Kasumi-1 (cell line): ENCODE measurements at regions not wholly inside any gene's neighbourhood (a gene's known extent, or its start where the extent isn't known, plus 50 kb on each side); places are given as distances from the start of the nearest gene placed in this dataset.
"Not testable (repeated sequence)": the region's sequence is repeated elsewhere in the genome, so short reads cannot be mapped to it uniquely, and the experiment has no call there.

Experiments used
- DNase-seq, 2 experiments: peaks; one replicate each; lab custom pipeline; 2025; lab: John Stamatoyannopoulos, UW

DNA sequence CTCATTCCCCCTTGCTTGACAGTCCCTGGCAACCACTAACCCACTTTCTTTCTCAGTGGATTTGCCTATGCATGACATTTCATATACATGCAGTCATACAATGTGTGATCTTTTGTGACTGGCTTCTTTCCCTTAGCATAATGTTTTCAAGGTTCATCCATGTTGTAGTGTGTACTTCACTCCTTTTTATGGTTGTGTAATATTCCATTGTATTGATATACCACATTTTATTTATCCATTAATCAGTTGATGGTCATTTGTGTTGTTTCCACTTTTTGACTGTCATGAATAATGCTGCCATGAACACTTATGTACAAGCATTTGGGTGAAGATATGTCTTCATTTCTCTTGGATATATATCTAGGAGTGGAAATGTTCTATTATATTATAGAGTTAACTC lies 127.7 kb upstream of the GRIK3 start:
- DNase-seq: no peak

DNA sequence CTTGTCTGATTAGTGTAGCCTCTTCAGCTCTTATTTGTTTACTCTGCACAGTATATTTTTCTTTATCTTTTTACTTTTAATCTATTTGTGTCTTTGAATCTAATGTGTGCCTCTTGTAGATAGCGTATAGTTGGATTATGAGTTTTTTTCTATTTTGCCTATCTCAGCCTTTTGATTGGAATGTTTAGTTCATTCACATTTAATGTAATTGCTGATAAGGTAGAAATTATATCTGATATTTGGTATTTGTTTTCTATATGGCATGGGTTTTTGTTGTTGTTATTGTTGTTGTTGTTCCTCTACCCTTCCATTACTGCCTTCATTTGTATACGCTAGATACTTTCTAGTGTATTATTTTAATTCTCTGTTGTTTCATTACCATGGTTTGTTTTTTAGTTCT lies 131.7 kb upstream of the GRIK3 start:
- no peak for DNase-seq

DNA sequence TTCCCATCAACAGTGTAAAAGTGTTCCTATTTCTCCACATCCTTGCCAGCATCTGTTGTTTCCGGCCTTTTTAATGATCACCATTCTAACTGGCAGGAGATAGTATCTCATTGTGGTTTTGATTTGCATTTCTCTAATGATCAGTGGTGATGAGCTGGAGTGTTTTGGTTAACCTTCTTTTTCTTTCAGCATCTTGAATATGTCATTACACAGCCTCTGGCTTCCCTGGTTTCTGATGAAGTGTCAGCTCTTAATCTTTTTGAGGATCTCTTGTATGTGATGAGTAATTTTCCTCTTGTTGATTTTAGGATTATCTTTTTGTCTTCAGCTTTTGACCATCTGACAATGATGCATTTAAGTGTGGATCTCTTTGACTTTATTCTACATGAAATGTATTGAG lies 133.2 kb upstream of the GRIK3 start:
- no peak for DNase-seq

DNA sequence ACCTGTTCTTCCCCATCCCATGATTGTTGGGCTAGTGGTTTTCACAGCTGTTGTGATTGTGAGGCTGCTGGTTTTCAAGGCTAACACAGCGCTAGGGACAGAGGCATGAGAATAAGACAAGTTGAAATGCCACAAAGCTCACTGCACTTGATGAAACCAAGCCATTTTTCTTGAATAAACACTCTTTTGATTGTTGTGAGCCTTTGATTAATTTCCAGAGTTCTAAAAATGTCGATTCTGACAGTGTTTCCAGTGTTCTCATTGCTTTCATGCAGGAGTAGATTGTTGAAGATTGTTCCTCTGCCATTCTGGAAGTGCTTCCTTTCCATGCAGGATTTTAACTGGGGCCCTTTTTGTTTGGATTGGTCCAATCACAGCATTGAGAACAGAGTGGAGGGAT lies 134.9 kb upstream of the GRIK3 start:
- no peak for DNase-seq

DNA sequence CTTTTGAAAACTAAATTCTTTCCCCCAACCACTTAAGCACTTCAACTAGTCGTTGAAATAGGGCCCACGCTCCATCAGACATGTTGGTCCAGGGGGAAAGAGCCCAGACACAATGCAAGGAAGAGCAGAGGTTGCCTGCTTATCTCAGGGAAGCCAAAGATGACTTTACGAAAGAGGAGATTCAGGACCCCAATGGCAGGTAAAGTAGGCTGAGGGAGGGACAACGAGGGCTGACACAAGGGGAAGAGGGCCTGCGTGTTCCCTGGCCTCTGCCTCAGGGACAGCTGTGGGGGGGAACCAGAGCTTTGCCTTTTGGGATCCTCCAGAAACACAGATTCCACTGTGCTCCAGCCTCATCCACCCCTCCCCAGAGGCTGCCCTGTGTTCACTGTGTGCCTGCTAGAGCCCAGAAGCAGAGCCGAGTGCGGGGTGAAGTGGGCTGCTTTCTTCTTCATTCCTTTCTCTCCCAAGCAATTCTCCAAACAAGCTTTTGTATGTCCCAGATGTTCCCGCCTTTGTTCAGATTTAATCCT lies 135.5 kb upstream of the GRIK3 start:
- DNase-seq: no peak

DNA sequence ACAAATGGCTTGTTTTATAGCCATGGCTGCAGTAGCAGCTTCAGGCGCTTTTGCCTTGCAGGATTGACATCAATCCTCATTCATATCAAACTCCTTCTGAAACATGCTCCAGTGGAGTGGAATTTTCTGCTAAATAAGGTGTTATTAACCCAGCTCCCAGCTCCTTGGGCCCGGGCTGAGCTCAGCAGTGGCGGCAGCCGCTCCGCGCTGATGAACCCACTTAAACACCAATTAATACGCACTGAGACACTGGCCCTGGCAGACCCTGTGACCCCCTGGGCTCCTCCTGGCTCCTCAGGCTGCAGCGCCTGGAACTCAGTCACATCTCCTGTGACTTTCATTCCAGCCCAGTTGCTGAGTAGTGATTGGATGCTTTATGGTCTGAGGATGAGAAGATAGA lies 137.4 kb upstream of the GRIK3 start:
- DNase-seq: no peak

DNA sequence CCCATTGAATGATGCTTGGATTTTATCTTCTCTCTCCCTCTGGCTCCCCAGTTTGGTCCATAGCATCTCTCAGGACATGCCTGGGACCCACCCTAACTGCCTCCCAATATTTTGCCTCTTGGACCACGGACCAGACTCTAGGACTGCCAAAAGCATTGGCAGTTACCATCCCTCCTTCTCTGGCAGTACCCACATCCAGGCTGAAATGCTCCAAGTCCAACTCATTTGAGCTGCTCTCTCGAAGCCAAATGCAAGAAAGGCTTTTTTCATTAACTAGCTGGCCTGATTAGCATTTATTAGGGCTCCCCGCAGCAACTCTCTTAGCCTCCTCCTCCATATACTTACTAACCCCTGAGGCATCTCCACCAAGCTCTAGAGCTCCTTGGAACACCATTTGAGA lies 140.0 kb upstream of the GRIK3 start:
- no peak for DNase-seq

DNA sequence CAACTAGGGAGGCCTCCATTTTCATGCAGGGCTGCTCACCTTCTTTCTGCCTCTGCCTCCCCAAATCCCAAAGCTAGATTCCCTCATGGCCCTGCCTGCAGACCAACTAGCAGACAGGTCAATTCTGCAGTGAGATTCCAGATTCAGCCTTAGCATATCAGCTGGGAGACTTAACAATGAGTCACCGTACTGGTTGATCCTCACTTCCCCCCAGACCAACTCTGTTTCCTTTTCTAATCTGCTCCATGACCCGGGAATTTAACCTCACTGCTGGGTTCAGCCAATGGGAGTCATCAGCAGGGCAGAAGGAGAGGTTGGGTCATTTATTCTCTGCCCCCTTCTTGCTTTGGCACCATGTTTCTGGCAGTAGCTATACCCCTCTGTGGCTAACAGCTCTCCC lies 140.6 kb upstream of the GRIK3 start:
- DNase-seq: no peak

DNA sequence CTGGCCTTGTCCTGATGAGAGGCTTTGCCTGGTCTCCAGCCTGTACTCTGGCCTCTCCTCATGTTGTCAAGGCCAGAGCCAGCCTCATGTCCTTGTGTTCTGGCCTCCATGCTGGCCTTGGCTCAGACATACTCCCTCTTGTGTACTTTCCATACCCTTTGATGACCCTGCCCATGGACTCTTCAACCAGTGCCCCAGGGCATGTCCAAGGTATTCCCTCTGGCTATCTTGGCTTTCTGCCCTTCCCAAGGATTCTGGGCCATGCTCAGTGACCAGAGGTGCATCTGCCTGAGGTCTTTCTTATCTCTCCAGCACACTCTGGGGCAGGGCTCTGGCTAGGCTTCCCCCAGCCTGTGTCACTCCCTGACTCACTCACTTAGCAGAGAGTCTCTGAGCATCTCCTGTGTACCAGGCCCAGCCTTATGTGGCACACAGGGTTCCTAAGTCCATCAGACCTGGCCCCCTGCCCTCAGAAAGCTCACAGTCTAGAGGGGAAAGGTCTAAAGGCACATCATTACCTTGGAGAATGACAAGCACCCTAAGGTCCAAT lies 141.4 kb upstream of the GRIK3 start:
- no peak for DNase-seq

DNA sequence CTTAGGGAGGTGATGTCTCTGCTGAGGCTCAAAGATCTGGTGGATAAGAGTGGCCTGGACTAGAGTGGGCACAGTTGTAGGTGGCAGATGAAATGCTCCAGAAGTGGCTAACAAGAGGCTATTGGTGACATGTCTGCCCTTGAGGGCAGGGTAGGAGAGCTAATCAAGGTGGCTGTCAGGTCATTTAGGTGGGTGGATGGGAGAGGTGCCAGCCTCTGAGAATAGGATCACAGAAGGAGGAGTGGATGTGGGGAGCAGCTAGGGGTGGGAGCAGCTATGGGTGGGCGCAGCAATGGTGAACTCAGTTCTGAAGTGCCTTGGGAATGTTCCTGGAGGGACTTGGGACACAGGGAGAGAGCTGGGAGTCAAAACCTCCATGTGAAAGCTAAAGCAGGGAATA lies 142.0 kb upstream of the GRIK3 start:
- no peak for DNase-seq

DNA sequence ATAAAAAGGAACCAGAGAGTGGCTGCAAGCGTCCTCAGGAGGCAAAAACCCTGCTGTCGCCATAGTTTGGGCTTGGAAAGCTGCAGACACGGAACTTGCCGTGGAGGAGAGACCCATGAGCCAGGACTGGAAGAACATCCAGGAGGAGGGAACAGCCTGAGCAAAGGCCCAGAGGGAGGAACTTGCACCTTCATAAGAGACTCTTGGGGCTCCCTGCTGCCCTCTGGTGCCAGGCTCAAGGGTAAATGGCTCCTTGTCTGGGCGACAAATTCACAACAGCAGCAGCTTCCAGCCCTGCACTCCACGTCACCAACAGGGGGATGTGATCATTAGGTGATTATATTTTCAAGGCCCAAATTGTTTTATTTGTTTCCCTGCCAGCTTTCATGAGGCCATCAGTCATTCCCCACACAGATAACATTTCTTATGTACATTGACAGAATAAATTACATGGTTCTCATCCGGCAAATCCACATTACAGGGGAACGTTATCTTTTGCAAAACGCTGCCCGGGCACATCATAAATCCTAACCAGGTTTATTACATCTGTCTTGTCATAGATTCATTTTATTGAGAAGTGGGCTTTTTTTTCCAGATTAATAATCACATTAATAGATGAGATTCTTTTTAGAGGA lies 143.0 kb upstream of the GRIK3 start:
- DNase-seq: peak; percentile 6 to 9

DNA sequence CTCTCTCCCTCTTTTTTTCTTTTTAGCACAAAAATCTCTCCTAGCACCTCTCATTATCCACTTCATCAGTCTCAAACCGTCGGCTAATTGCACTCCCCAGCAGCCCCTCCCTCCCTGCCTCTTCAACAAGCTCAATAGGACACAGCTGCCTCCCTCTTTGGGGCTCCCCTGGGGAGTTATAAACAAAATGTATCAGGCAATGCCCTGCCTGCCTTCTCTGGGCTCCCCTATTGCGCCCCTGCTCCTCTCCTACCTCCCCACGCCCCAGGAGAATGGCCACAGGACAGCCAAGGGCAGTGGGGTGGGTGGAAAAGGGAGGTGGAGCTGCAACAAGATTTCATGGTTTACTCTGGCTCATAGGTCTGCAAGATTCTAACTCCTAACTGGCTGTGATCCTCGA lies 147.1 kb upstream of the GRIK3 start:
- DNase-seq: no peak

DNA sequence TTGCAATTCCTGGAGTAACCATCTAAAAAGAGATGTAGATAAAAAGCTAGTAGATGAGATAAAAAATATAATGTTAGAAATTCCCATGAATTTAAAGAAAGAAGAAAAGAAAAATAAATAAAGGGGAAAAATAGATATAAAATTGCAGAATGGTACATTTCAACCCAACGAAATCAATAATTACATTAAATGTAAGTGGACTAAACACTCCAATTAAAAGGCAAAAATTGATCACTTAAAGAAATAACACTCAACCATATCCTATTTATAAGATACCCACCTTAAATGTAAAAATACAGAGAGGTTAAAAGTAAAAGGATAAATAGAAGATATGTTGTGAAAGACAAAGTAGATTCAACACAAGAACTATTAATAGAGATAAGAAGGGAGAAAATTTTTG lies 150.5 kb upstream of the GRIK3 start:
- no peak for DNase-seq

DNA sequence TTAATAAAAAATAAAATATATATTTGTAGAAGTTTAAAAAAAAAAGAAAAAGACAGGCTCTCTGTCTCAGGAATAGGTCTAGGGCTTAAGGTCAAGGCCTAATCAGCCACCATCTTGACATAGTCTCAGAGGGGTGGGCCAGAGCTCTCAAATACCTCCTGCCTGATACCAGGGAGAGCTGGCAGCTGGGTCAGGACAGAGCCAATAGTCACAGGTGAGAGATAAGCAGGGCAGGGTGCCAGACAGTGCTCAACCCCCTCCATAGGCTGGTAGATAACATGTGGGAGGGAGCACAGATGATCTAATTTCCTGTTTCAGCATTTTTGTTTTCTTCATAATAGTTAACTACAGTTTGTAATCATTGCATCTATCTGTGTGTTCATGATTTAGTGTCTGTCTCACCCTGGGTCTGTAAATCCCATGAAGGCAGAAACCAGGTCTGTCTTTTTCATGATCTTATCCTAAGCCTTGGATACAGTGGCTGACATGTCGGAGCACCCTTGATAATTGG lies 152.0 kb upstream of the GRIK3 start:
- DNase-seq: no peak

DNA sequence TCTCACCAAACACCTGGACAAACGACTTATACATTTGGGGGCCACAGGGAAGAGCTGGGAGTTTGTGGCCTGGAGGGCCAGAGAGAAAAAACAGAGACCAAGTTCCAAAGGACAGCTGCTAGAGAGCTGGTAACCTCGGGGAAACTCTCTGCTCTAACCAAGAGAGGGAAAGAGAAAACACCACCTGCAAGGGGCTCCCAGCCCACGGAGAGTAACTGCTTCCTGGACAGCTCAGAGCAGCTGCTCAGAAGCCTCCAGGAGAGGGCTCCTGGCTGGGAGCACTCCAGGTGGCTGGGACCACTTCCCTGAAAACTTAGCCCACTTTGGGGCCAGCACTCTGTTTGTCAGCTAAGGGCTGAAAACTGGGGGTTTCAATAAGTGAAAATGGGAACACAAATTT lies 154.8 kb upstream of the GRIK3 start:
- no peak for DNase-seq

DNA sequence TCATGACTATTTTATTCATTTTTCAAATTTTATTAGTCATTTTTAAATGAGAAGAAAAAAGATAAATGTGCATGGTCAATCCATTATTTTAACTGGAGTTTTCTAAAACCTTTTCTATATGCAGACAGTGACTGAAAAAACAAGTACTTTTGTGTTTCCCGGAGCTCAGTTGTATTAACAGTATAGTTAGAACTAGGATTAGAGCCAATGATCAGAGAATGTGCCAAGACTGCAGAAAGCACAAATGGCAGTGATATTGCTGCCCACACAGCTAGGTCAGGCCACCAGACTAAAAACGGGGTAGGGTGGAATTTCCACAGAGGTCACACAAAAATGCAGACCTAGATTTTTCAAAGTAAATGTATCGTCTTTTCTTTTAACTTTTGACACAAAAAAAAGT lies 163.1 kb upstream of the GRIK3 start:
- no peak for DNase-seq

DNA sequence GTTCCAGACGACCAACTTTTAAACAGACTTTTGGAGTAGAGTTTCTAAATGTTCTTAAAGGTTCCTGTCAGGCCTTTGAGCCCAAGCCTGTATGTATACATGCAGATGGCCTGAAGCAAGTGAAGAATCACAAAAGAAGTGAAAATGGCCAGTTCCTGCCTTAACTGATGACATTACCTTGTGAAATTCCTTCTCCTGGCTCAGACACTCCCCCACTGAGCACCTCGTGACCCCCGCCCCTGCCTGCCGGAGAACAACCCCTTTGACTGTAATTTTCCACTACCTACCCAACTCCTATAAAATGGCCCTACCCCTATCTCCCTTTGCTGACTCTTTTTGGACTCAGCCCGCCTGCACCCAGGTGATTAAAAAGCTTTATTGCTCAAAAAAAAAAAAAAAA lies 180.0 kb upstream of the GRIK3 start:
- not testable (repeated sequence) for DNase-seq

DNA sequence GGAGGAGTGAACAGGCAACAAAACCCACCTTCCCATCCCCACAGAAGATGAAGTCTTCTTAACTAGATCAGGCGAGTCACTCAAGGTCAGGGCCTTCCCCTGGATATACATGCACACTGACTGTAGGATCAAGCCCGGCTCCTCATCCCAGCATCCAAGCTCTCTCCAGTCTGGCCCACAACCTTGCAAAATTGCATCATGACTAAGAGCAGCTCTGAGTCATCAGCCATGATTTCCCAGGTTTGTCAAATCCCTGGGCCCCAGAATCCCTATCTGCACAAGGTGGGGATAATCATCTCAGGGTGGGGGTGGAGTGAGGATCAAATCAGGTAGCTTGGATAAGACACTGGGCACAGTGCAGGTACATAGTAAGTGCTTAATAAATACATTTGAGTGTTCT lies 199.3 kb upstream of the GRIK3 start:
- DNase-seq: no peak

DNA sequence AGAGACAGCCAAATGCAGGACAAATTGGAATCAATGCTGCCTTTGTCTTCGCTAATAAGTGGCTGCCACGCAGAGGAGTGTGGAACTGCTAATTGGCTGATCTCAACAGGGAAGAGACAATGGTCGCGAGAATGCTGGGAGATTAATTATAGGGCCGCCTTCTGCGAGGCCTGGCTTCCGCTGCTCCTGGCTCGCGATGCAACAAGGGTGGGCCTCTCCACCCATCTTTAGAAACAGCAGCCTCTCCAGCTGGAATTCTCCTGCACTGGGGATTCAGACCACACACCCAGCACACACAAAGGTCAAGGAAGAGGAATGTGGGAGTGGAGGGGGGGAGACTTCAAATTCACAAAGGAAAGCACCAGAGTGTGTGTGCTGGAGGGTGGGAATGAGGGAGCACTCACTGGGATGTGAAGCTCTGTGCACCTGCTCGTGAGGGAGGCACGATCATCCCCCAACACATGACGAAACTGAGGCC lies 200.7 kb upstream of the GRIK3 start:
- DNase-seq: no peak

DNA sequence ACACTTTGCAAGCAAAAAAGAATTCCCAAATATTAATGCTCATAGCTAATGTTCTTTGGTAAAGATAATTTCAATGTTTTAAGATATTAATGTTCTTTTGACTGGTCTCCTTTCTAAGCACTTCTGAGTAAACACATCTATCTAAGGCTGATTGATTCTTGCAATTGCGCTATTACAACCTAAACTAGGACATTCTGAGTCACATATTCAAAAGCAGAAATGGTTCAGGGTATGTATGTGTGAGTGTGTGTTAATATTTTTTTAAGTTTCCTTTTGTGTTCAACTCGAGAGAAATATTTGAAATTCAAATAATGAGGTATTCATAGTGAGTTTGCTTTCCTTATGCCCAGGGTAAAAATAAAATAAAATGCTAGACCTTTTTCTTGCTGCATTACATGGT lies 203.6 kb upstream of the GRIK3 start:
- no peak for DNase-seq

DNA sequence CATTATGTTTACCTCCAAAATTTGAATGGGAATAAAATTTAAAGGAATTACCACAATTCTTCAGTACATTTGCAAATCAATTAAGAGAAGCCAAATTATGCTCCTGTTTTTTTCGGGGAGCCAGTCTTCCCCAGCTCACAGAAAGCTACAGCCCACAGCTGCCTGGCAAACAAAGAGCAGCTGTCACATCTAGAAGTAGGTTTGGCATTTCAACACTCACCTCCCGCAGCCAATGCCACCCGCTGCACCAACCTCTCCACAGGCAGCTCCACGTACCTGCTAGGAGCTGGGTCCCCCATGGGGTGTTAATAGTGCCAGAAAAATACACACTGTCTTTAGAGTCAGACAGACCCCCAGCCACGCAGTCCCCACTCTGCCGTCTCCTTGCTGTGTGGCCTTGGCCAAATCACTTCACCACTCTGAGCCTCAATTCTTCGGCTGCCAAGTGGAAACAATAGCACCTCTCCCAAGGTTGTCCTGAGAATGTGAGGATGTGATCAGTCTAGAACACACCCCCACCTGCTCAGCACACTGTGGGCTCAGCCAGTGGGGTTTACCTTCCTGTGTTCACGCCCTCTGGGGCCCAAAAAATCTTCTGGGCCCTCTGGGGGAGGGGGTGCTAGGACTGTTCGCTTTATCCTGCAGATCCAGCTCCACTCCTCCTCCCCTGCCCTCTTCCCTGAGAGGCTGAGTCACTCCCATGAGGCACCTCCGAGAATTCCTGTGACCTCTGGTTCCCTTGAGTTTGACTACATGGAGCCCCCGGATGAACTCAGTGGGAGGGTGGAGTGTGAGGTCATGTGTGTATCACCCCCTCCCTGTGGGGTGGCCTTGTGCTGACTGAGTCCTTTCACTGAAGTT lies 204.3 kb upstream of the GRIK3 start:
- DNase-seq: no peak

DNA sequence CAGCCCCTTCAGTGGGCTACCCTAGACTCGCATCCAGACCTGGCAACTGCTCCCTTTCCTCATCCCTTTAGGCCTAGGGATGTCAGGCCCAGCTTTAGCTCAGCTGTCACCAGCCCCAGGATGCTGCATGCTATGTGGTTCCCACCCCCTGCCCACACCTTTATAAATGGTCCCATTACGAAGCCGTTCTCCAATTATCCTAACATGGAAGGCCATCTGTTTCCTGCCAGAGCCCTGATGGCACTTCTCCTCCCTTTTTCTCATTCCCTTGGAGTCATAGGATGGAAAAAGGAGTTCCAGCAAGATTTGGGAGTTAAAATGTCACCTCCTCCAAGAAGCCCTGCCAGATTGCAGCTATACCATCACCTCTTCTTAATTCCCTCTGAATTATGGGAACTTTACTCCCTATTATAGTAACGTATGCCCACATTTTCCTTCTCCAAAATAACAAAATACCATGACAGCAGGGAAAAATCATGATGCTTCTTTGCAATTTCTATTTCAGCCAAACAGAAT lies 205.0 kb upstream of the GRIK3 start:
- no peak for DNase-seq

DNA sequence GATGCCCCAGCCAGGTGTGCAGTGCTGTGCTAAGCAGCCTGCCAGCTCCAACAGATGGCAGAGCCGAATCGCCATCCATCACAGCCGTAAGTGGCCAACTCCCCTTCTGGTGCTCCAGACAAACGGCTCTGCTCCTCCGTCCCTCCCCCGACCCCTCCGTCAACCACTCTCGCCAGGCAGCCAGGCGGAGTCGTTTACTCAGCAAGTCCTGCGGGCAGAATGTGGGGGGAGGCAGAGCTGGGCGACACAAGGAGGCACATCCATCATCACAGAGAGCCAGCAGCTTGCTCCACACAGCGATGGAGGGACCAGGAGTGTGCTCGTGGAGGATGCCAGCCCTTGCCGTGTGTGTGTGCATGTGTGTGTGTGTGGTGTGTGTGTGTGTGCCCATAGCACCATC lies 206.6 kb upstream of the GRIK3 start:
- no peak for DNase-seq
